Immature natural killer cell (primary cell): ENCODE measurements at regions not wholly inside any gene's neighbourhood (a gene's known extent, or its start where the extent isn't known, plus 50 kb on each side); places are given as distances from the start of the nearest gene placed in this dataset.
"Not testable (repeated sequence)": the region's sequence is repeated elsewhere in the genome, so short reads cannot be mapped to it uniquely, and the experiment has no call there.

ENCODE experiments used
- DNase-seq, 3 donors: peaks; one replicate each; pipeline ENCODE4 v3.0.0; 2022; ENCODE audit warnings: mixed read lengths in 1 of 3
- H3K27ac Mint-ChIP-seq, 6 donors: one replicate each; pipeline ENCODE4 v1.8.0; 2020; ENCODE audit warnings: mixed read lengths in 6 of 6, mild to moderate bottlenecking in 5 of 6, inconsistent platforms in 4 of 6, moderate library complexity in 3 of 6
- H3K27me3 Mint-ChIP-seq, 3 donors: one replicate each; pipeline ENCODE4 v1.8.0; 2020 to 2021; ENCODE audit warnings: low read depth in 3 of 3, mild to moderate bottlenecking in 3 of 3, mixed read lengths in 3 of 3, moderate library complexity in 3 of 3, inconsistent platforms in 1 of 3
- H3K36me3 Mint-ChIP-seq, 3 donors: one replicate each; pipeline ENCODE4 v1.8.0; 2020; ENCODE audit warnings: mixed read lengths in 3 of 3, inconsistent platforms in 2 of 3, mild to moderate bottlenecking in 2 of 3
- H3K4me1 Mint-ChIP-seq, 2 donors: one replicate each; pipeline ENCODE4 v1.8.0; 2020; ENCODE audit warnings: inconsistent platforms in 2 of 2, mild to moderate bottlenecking in 2 of 2, mixed read lengths in 2 of 2, moderate library complexity in 1 of 2
- H3K4me3 Mint-ChIP-seq, 5 donors: one replicate each; pipeline ENCODE4 v1.8.0; 2020; ENCODE audit warnings: mild to moderate bottlenecking in 5 of 5, mixed read lengths in 5 of 5, inconsistent platforms in 3 of 5, moderate library complexity in 3 of 5
- H3K9me3 Mint-ChIP-seq, 6 donors: one replicate each; pipeline ENCODE4 v1.8.0; 2020; ENCODE audit warnings: mild to moderate bottlenecking in 6 of 6, mixed read lengths in 6 of 6, inconsistent platforms in 4 of 6, moderate library complexity in 3 of 6

- no peaks in the 10 kb centered on the region for H3K9me3 Mint-ChIP-seq
- no peaks in the 10 kb centered on the region for H3K4me1 Mint-ChIP-seq
- no peak overlapping the region for H3K27ac Mint-ChIP-seq
- no peak overlapping the region for H3K4me3 Mint-ChIP-seq
- peaks cover 0 to 2% (median 0%) of the 10 kb centered on the region in 3 donors for H3K27me3 Mint-ChIP-seq
- DNase-seq, result no peak
- H3K36me3 Mint-ChIP-seq, result no peaks in the 10 kb centered on the region
Measured at GRCh38 chr12:93989949-93990348, 158.4 kb upstream of the PLXNC1 start.

- H3K9me3 Mint-ChIP-seq, result no peaks in the 10 kb centered on the region
- H3K27me3 Mint-ChIP-seq, result peaks cover 0 to 2% (median 0%) of the 10 kb centered on the region in 3 donors
- H3K27ac Mint-ChIP-seq, result no peak overlapping the region
Measured at GRCh38 chr12:93990832-93991803, 157.3 kb upstream of the PLXNC1 start.

GRCh38 chr12:93991829-93992461, 156.4 kb upstream of the PLXNC1 start:
- H3K4me1 Mint-ChIP-seq, result no peaks in the 10 kb centered on the region
- H3K36me3 Mint-ChIP-seq, result no peaks in the 10 kb centered on the region
- H3K27me3 Mint-ChIP-seq, result peaks cover 0 to 2% (median 0%) of the 10 kb centered on the region in 3 donors
- H3K4me3 Mint-ChIP-seq, result no peak overlapping the region
- H3K9me3 Mint-ChIP-seq, result no peaks in the 10 kb centered on the region
- no peak for DNase-seq
- H3K27ac Mint-ChIP-seq, result no peak overlapping the region

More at GRCh38 chr12:93990832-93991803, 157.3 kb upstream of the PLXNC1 start:
- Mint-ChIP-seq H3K4me1 (no peaks in the 10 kb centered on the region), H3K36me3 (no peaks in the 10 kb centered on the region), H3K4me3 (no peak overlapping the region)
- no peak for DNase-seq

GRCh38 chr12:93994721-93995120, 153.7 kb upstream of the PLXNC1 start:
- Mint-ChIP-seq H3K9me3 (peaks cover 0 to 2% (median 0%) of the 10 kb centered on the region in 6 donors), H3K36me3 (no peaks in the 10 kb centered on the region), H3K27me3 (peaks cover 0 to 4% (median 0%) of the 10 kb centered on the region in 3 donors), H3K27ac (no peak overlapping the region), H3K4me1 (no peaks in the 10 kb centered on the region), H3K4me3 (no peak overlapping the region)
- DNase-seq, result no peak

DNA sequence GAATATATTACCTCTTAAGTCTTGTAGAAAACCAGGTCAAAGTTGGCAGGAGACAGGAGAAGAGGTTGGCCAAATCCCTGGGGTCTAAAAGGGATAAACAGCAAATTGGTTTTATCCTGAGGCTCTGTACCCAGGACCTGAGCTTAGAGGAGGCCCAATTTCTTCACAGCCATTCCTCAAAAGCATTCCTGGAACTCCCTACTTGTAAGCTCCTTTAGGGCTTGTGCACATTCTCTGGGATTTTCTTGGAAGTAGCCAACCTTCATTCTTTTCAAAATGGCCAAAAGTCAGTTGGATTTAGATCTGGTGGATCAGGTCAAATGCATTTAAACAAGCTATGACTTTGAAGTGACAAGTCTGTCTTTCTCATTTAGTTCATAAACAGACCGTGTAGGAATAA, 152.1 kb upstream of the PLXNC1 start:
- Mint-ChIP-seq H3K4me1 (no peaks in the 10 kb centered on the region), H3K27me3 (peaks cover 0 to 4% (median 0%) of the 10 kb centered on the region in 3 donors), H3K36me3 (no peaks in the 10 kb centered on the region), H3K9me3 (peaks cover 0 to 2% (median 0%) of the 10 kb centered on the region in 6 donors), H3K4me3 (no peak overlapping the region), H3K27ac (no peak overlapping the region)
- DNase-seq, result no peak

GRCh38 chr12:94001691-94002090, 146.7 kb upstream of the PLXNC1 start:
- Mint-ChIP-seq H3K36me3 (no peaks in the 10 kb centered on the region), H3K27ac (no peak overlapping the region), H3K9me3 (peaks cover 0 to 6% (median 2%) of the 10 kb centered on the region in 6 donors), H3K27me3 (peaks cover 2 to 13% (median 7%) of the 10 kb centered on the region in 3 donors), H3K4me3 (no peak overlapping the region), H3K4me1 (no peaks in the 10 kb centered on the region)
- no peak for DNase-seq

DNA sequence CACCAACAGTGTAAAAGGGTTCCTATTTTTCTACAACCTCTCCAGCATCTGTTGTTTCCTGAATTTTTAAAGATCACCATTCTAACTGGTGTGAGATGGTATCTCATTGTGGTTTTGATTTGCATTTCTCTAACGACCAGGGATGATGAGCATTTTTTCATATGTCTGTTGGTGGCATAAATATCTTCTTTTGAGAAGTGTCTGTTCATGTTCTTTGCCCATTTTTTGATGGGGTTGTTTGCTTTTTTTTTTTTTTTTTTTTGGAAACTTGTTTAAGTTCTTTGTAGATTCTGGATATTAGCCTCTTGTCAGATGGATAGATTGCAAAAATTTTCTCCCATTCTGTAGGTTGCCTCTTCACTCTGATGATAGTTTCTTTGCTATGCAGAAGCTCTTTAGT, 145.5 kb upstream of the PLXNC1 start:
- not testable (repeated sequence) for H3K4me1 Mint-ChIP-seq, H3K36me3 Mint-ChIP-seq, DNase-seq, H3K9me3 Mint-ChIP-seq, H3K4me3 Mint-ChIP-seq, H3K27ac Mint-ChIP-seq
- H3K27me3 Mint-ChIP-seq, result peaks cover 2 to 13% (median 7%) of the 10 kb centered on the region in 3 donors

DNA sequence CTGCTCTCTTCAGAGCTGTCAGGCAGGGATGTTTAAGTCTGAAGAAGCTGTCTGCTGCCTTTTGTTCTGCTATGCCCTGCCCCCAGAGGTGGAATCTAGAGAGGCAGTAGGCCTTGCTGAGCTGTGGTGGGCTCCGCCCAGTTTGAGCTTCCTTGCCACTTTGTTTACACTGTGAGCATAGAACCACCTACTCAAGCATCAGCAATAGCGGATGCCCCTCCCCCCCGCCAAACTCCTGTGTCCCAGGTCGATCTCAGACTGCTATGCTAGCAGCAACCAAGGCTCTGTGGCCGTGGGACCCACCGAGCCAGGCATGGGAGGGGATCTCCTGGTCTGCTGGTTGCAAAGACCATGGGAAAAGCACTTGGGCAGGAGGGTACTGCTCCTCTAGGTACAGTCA, 140.5 kb upstream of the PLXNC1 start:
- not testable (repeated sequence) for DNase-seq, H3K4me3 Mint-ChIP-seq, H3K4me1 Mint-ChIP-seq, H3K9me3 Mint-ChIP-seq, H3K27ac Mint-ChIP-seq, H3K36me3 Mint-ChIP-seq
- peaks cover 0 to 15% (median 7%) of the 10 kb centered on the region in 3 donors for H3K27me3 Mint-ChIP-seq

GRCh38 chr12:94010307-94010706, 138.1 kb upstream of the PLXNC1 start:
- no peaks in the 10 kb centered on the region for H3K36me3 Mint-ChIP-seq
- H3K27ac Mint-ChIP-seq, result no peak overlapping the region
- no peaks in the 10 kb centered on the region for H3K9me3 Mint-ChIP-seq
- no peak overlapping the region for H3K4me3 Mint-ChIP-seq
- DNase-seq, result no peak
- no peaks in the 10 kb centered on the region for H3K4me1 Mint-ChIP-seq
- H3K27me3 Mint-ChIP-seq, result peaks cover 0 to 8% (median 5%) of the 10 kb centered on the region in 3 donors

DNA sequence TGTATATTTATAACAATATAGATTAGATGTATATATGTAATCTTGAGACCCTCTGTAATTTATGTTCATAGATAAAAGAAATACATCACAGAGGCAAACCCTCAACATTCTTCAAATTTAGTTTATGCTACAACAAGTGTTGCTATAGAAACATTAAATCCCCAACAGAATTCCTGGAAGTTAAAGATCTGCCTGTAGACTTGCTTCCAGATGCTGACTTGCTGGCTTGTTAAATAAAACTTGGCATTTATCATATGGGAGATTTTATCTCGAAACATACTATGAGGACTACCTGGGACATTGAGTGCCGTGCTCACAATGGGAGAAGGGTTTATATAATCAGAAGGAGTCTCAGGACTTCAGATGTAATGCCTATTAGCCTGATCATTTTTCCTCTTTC, 136.3 kb upstream of the PLXNC1 start:
- no peak overlapping the region for H3K27ac Mint-ChIP-seq
- no peaks in the 10 kb centered on the region for H3K4me1 Mint-ChIP-seq
- peaks cover 0 to 7% (median 3%) of the 10 kb centered on the region in 3 donors for H3K36me3 Mint-ChIP-seq
- peaks cover 0 to 6% (median 5%) of the 10 kb centered on the region in 3 donors for H3K27me3 Mint-ChIP-seq
- no peak for DNase-seq
- H3K4me3 Mint-ChIP-seq, result no peak overlapping the region
- H3K9me3 Mint-ChIP-seq, result peaks cover 0 to 14% (median 10%) of the 10 kb centered on the region in 6 donors

DNA sequence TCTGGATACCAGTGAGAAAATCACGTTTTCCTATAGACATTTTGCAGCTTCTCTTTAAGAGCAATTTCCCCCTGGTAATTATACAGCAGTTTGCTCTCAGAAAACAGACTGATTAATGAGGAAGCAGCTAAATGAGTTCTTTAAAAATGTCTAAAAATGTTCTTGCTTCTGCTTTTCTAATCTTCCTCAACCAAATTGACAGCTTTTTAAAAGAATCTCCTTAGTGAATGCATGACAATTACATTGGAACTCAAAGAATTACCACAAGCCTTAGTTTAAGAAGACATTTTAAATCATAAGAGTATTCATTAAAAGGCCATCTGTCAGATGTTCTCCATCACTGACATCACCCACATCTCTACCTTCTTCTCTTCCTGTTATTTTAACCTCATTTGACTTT, 135.8 kb upstream of the PLXNC1 start:
- H3K36me3 Mint-ChIP-seq, result peaks cover 0 to 8% (median 3%) of the 10 kb centered on the region in 3 donors
- no peaks in the 10 kb centered on the region for H3K4me1 Mint-ChIP-seq
- H3K27me3 Mint-ChIP-seq, result peaks cover 0 to 6% (median 5%) of the 10 kb centered on the region in 3 donors
- peaks cover 0 to 20% (median 15%) of the 10 kb centered on the region in 6 donors for H3K9me3 Mint-ChIP-seq
- no peak for DNase-seq
- H3K27ac Mint-ChIP-seq, result no peak overlapping the region
- H3K4me3 Mint-ChIP-seq, result no peak overlapping the region

DNA sequence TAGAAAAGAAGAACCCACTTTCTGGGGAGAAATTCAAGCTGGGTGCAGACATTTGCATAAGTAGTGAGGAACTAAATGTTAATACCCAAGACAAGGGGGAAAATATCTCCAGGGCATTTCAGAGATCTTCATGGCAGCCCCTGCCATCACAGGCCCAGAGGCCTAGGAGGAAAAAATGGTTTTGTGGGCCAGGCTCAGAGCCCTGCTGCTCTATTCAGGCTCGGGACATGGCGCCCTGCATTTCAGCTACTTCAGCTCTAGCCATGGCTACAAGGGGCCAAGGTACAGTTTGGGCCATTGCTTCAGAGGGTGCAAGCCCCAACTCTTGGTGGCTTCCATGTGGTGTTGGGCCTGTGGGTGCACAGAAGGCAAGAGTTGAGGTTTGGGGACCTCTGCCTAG, 131.1 kb upstream of the PLXNC1 start:
- H3K36me3 Mint-ChIP-seq, H3K4me1 Mint-ChIP-seq, DNase-seq, H3K27ac Mint-ChIP-seq, H3K27me3 Mint-ChIP-seq, H3K4me3 Mint-ChIP-seq: not testable (repeated sequence)
- peaks cover 3 to 36% (median 24%) of the 10 kb centered on the region in 6 donors for H3K9me3 Mint-ChIP-seq

DNA sequence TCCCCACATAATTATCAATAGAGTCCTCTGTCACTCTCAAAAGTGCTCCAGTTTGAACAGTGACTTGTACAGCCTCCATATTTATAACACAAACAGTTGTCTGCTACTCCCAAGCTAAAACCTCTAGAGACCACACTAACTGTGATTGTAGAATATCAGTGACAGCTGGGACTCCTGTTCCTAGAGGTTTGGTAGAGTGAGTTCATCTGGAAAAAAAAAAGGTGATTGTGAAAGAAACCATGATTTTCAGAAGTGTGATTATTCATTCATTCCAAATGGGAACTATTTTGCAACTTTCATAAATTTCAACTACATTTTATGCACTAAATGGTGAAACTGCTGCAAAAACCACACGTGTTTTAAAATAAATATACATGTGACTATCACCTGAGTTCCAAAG, 128.0 kb upstream of the PLXNC1 start:
- peaks cover 3 to 50% (median 26%) of the 10 kb centered on the region in 6 donors for H3K9me3 Mint-ChIP-seq
- no peak for DNase-seq
- H3K4me1 Mint-ChIP-seq, result no peaks in the 10 kb centered on the region
- H3K27ac Mint-ChIP-seq, result no peak overlapping the region
- peaks cover 0 to 4% (median 2%) of the 10 kb centered on the region in 3 donors for H3K27me3 Mint-ChIP-seq
- H3K36me3 Mint-ChIP-seq, result peaks cover 0 to 9% (median 8%) of the 10 kb centered on the region in 3 donors
- H3K4me3 Mint-ChIP-seq, result no peak overlapping the region

DNA sequence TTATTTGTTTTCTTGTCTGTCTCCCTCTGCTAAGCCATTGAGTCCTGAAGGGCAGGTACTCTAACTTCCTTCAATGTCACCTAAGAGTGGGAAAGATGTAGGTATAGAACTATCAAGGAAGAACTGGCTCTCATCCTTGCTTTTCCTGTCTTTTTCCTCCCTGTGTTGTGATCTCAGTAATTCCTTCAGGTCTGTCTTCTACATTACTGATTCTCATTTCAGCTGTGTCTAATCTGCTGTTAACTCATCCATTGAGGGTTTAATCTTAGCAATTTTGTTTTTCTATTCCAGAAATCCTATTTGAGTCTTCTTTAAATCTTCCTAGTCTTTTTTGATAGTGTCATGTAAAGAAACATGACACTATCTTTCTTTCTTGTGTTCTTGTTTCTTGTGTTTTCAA, 124.5 kb upstream of the PLXNC1 start:
- no peak for DNase-seq
- Mint-ChIP-seq H3K36me3 (no peaks in the 10 kb centered on the region), H3K4me1 (no peaks in the 10 kb centered on the region), H3K4me3 (no peak overlapping the region), H3K27me3 (peaks cover 0 to 6% (median 2%) of the 10 kb centered on the region in 3 donors), H3K27ac (no peak overlapping the region), H3K9me3 (peaks cover 2 to 18% (median 3%) of the 10 kb centered on the region in 6 donors)
